K562 (cell line): ENCODE measurements at regions not wholly inside any gene's neighbourhood (a gene's known extent, or its start where the extent isn't known, plus 50 kb on each side); places are given as distances from the start of the nearest gene placed in this dataset.

Experiments
- ATAC-seq: fragments of 200-7000 bp; cut with Tn5 transposase; 3 replicates; pipeline ENCODE4 v1.9.1; 2020; ENCODE audit warnings: moderate library complexity
- BruUV-seq: library from RNA; stranded (reverse); fragments of 400-500 nt; replicated peaks from 2 replicates; lab custom pipeline; 2021; lab: Mats Ljungman, UMichigan
- CTCF ChIA-PET: fragments of 300-600 bp; formaldehyde crosslinking; extraction: SDS; loops from one replicate; lab custom pipeline; 2021; ENCODE audit warnings: low intra/inter-chr PET ratio; lab: Yijun Ruan, JAX
- POLR2A ChIA-PET: fragments of 300-600, 350-650 bp; sonication (Branson Sonifier 250); formaldehyde crosslinking; extraction: SDS; loops from one replicate; lab custom pipeline; 2021; ENCODE audit warnings: antibody characterized with exemption, inconsistent platforms; lab: Yijun Ruan, JAX
- DNase-seq, 4 experiments: peaks; one replicate each; pipeline versions ENCODE4 v3.0.0 to v3.0.0-alpha.2; 2011 to 2018; ENCODE audit warnings: low spot score in 3 of 4, mixed read lengths in 3 of 4; ENCODE audit errors: extremely low read depth in 1 of 4
- FAIRE-seq: peaks from 2 replicates; lab custom pipeline; 2011; peaks lifted over from hg19 to GRCh38; lab: Jason Lieb, UNC
- H2AFZ ChIP-seq: 2 replicates; pipeline ENCODE4 v1.6.0; 2011; ENCODE audit warnings: low read depth, low read length, control low read depth, inconsistent platforms
- H3K27ac ChIP-seq: fragments of 200-600 bp; 3 replicates; pipeline ENCODE4 v1.8.0; 2011; ENCODE audit warnings: low read depth, mild to moderate bottlenecking, control low read depth, inconsistent platforms, low read length, moderate library complexity, mixed read lengths; ENCODE audit errors: extremely low read depth
- H3K27me3 ChIP-seq, 2 experiments: fragments of 300-600 bp in 1 of 2; 2 replicates in 1 of 2; 3 replicates in 1 of 2; pipeline versions ENCODE4 v1.6.0 to v1.8.0; 2011; ENCODE audit warnings: inconsistent platforms in 2 of 2, low read length in 2 of 2, mild to moderate bottlenecking in 1 of 2, mixed read lengths in 1 of 2, moderate library complexity in 1 of 2; ENCODE audit not compliant: control insufficient read depth in 2 of 2, insufficient read depth in 2 of 2
- H3K36me3 ChIP-seq: fragments of 300-600 bp; 3 replicates; pipeline ENCODE4 v1.8.0; 2011; ENCODE audit warnings: mild to moderate bottlenecking, low read length, inconsistent platforms; ENCODE audit not compliant: control insufficient read depth, insufficient read depth
- H3K4me1 ChIP-seq, 2 experiments: fragments of 200-600 bp in 1 of 2; replicated peaks in 1 of 2; 2 replicates in 1 of 2; 3 replicates in 1 of 2; pipeline versions ENCODE4 v1.5.1 to v1.8.0; 2011; ENCODE audit warnings: inconsistent platforms in 2 of 2, low read length in 2 of 2, mild to moderate bottlenecking in 1 of 2, mixed read lengths in 1 of 2, moderate library complexity in 1 of 2; ENCODE audit not compliant: control insufficient read depth in 2 of 2, insufficient read depth in 2 of 2
- H3K4me2 ChIP-seq: 2 replicates; pipeline ENCODE4 v1.6.1; 2011; ENCODE audit warnings: low read length, control low read depth, inconsistent platforms, mixed read lengths; ENCODE audit not compliant: insufficient read depth
- H3K4me3 ChIP-seq: fragments of 200-600 bp; sonication (generic), shearing (Covaris generic); 2 replicates; pipeline ENCODE4 v1.5.1; 2016; ENCODE audit warnings: control low read depth, inconsistent platforms
- H3K79me2 ChIP-seq: fragments of 200-600 bp; 3 replicates; pipeline ENCODE4 v1.8.0; 2011; ENCODE audit warnings: low read length, inconsistent platforms; ENCODE audit not compliant: control insufficient read depth, insufficient read depth
- H3K9ac ChIP-seq, 2 experiments: 2 replicates each; pipeline versions ENCODE4 v1.6.0 to v1.6.1; 2011; ENCODE audit warnings: low read depth in 2 of 2, low read length in 2 of 2, control low read depth in 1 of 2, inconsistent platforms in 1 of 2, mild to moderate bottlenecking in 1 of 2, mixed read lengths in 1 of 2; ENCODE audit not compliant: insufficient read depth in 1 of 2
- H3K9me1 ChIP-seq: one replicate; pipeline ENCODE4 v1.6.0; 2011; ENCODE audit warnings: inconsistent platforms, mild to moderate bottlenecking, low read length, moderate library complexity; ENCODE audit not compliant: control insufficient read depth, insufficient read depth
- H3K9me3 ChIP-seq: replicated peaks from 2 replicates; pipeline ENCODE4 v1.5.1; 2011; ENCODE audit warnings: low read depth, low read length, inconsistent platforms; ENCODE audit not compliant: control insufficient read depth, insufficient read depth
- H4K20me1 ChIP-seq: replicated peaks from 2 replicates; pipeline ENCODE4 v1.6.1; 2011; ENCODE audit warnings: low read length, inconsistent platforms, mixed read lengths; ENCODE audit not compliant: control insufficient read depth, insufficient read depth
- CBX8 ChIP-seq: fragments of 200-600 bp; sonication (generic); IDR thresholded peaks from 2 replicates; pipeline ENCODE4 v1.6.1; 2012; ENCODE audit warnings: borderline replicate concordance, mixed run types, low read depth, mild to moderate bottlenecking, moderate library complexity, mixed read lengths, low read length, control low read depth, inconsistent platforms; ENCODE audit not compliant: poor library complexity, severe bottlenecking; ENCODE audit errors: extremely low read depth
- CREM ChIP-seq: IDR thresholded peaks from 2 replicates; pipeline ENCODE4 v1.6.1; 2014; ENCODE audit warnings: antibody characterized with exemption, low read depth
- EGR1 ChIP-seq: fragments of 450-650 bp; conservative IDR thresholded peaks from 2 replicates; pipeline ENCODE4 v1.6.1; 2017; ENCODE audit warnings: mild to moderate bottlenecking
- ETV1 ChIP-seq: fragments of 450-650 bp; conservative IDR thresholded peaks from 2 replicates; pipeline ENCODE4 v1.6.1; 2016; ENCODE audit warnings: missing genetic modification characterization, control low read depth, low read depth, missing compliant biosample characterization
- MEIS2 ChIP-seq: fragments of 450-650 bp; IDR thresholded peaks from 2 replicates; pipeline ENCODE4 v1.6.1; 2014; ENCODE audit warnings: mild to moderate bottlenecking; ENCODE audit not compliant: partially characterized antibody
- NCOA1 ChIP-seq: fragments of 450-650 bp; IDR thresholded peaks from 2 replicates; pipeline ENCODE4 v1.6.1; 2016; ENCODE audit warnings: low read depth
- NCOR1 ChIP-seq: fragments of 450-650 bp; IDR thresholded peaks from 2 replicates; pipeline ENCODE4 v1.6.1; 2016; ENCODE audit warnings: mild to moderate bottlenecking, moderate library complexity
- PREB ChIP-seq: sonication (generic); formaldehyde crosslinking; IDR thresholded peaks from 2 replicates; pipeline ENCODE4 v1.8.1; 2023; ENCODE audit warnings: mild to moderate bottlenecking, missing genetic modification reagents
- PTTG1 ChIP-seq: fragments of 450-650 bp; IDR thresholded peaks from 2 replicates; pipeline ENCODE4 v1.6.1; 2016; ENCODE audit warnings: low read depth, mild to moderate bottlenecking, missing genetic modification characterization, missing compliant biosample characterization
- RNF2 ChIP-seq: sonication (generic); IDR thresholded peaks from 2 replicates; pipeline ENCODE4 v1.6.1; 2016
- SMC3 ChIP-seq: conservative IDR thresholded peaks from 2 replicates; pipeline ENCODE4 v1.6.1; 2011; ENCODE audit warnings: low read depth, low read length, improper control_type of control experiment; ENCODE audit not compliant: insufficient read depth
- ZBTB2 ChIP-seq: fragments of 450-650 bp; IDR thresholded peaks from 2 replicates; pipeline ENCODE4 v1.6.1; 2016; ENCODE audit warnings: antibody characterized with exemption
- ZNF239 ChIP-seq: fragments of 250-450 bp; sonication (Bioruptor Pico); IDR thresholded peaks from 2 replicates; pipeline ENCODE4 v1.4.0; 2020; ENCODE audit warnings: mild to moderate bottlenecking
- ZNF592 ChIP-seq: fragments of 450-650 bp; IDR thresholded peaks from 2 replicates; pipeline ENCODE4 v1.6.1; 2017; ENCODE audit warnings: antibody characterized with exemption, mild to moderate bottlenecking
- ZNF717 ChIP-seq: fragments of 250-450 bp; sonication (Bioruptor Pico); IDR thresholded peaks from 2 replicates; pipeline ENCODE4 v1.5.0; 2021
- WGBS: fragments of 100-300 bp; shearing (Covaris generic); methylation state at CpG from one replicate; pipeline ENCODE4 v1.1.6; 2016; ENCODE audit warnings: low coverage, mixed read lengths; ENCODE audit not compliant: insufficient coverage; ENCODE audit errors: missing lambda C conversion rate; 5-methylcytosine and 5-hydroxymethylcytosine counted together
- in situ Hi-C: fragments of 300-500 bp; cut with MboI; formaldehyde crosslinking; loops from 4 replicates; pipeline ENCODE4 v1.15.0; 2018; ENCODE audit warnings: inconsistent platforms, mixed read lengths
- intact Hi-C: fragments of 100-400 bp; cut with micrococcal nuclease; formaldehyde crosslinking; loops from 2 replicates; pipeline ENCODE4 v1.14.2; 2022

- no peak overlapping the region for H3K9ac ChIP-seq
- no peak overlapping the region for H3K4me3 ChIP-seq
- H3K4me2 ChIP-seq, result no peak overlapping the region; the same call in 1 of the 2 replicates
- H2AFZ ChIP-seq, result no peak overlapping the region
- H4K20me1 ChIP-seq, result no peaks in the 10 kb centered on the region
- DNase-seq (peak in 2 of 4 experiments; percentile 12 to 56), ATAC-seq (peak; percentile 66), FAIRE-seq (no peak)
- no peaks in the 10 kb centered on the region; a peak in 1 of 5 replicates for H3K4me1 ChIP-seq
- no peaks in the 10 kb centered on the region for H3K79me2 ChIP-seq
- no peaks in the 10 kb centered on the region for H3K27me3 ChIP-seq
- WGBS, result 0% methylated on average over 6 of the region's 6 CpGs
- no peaks in the 10 kb centered on the region for H3K9me3 ChIP-seq
- H3K9me1 ChIP-seq, result no peaks in the 10 kb centered on the region
- peak overlapping the region; percentile 30; the same call in 1 of the 3 replicates for H3K27ac ChIP-seq
- CTCF ChIA-PET, result no interaction called here
- BruUV-seq, result no TSS peak
- in situ Hi-C loops, result no loop called here
- intact Hi-C loops, result loop anchor here (5.0 kb wide), 1 partner anchor 451 kb away; the partner anchor contains the start of gene PCDH10
- POLR2A ChIA-PET, result no interaction called here
- H3K36me3 ChIP-seq, result no peaks in the 10 kb centered on the region
- TF ChIP-seq ZNF239 (peak; percentile 27; the same call in 1 of the 2 replicates), SMC3 (no peak), CBX8 (no peak), ZNF592 (peak; percentile 65; the same call in 1 of the 2 replicates), PTTG1 (peak; percentile 43; the same call in 1 of the 2 replicates), NCOA1 (peak; percentile 51; the same call in 1 of the 2 replicates), CREM (0 out of 2 replicates have a peak, but pooled peaks have one; percentile 5), PREB (no peak), ZNF717 (CRISPR knock-in tag) (no peak), ZBTB2 (peak; percentile 47; the same call in 1 of the 2 replicates), MEIS2 (peak; percentile 24), RNF2 (peak; percentile 58; the same call in 1 of the 2 replicates), EGR1 (0 out of 2 replicates have a peak, but pooled peaks have one; percentile 8), ETV1 (tag) (peak; percentile 87), NCOR1 (peak; percentile 41)
Observed at GRCh38 chr4:133598779-133599178, 449.7 kb downstream of the PCDH10 start.
